DOHH2 (cell line): ENCODE measurements at regions not wholly inside any gene's neighbourhood (a gene's known extent, or its start where the extent isn't known, plus 50 kb on each side); places are given as distances from the start of the nearest gene placed in this dataset.
"Not testable (repeated sequence)": the region's sequence is repeated elsewhere in the genome, so short reads cannot be mapped to it uniquely, and the experiment has no call there.

Experiments
- H3F3A ChIP-seq: fragments of 200-600 bp; sonication (generic), shearing (Covaris generic); 2 replicates; pipeline ENCODE4 v1.6.0; 2016; ENCODE audit warnings: antibody characterized with exemption, mild to moderate bottlenecking; ENCODE audit not compliant: control insufficient read depth, insufficient read depth
- H3K27ac ChIP-seq: fragments of 200-600 bp; sonication (generic); 2 replicates; pipeline ENCODE4 v1.5.1; 2014; ENCODE audit warnings: low read depth, mild to moderate bottlenecking, low read length, moderate library complexity
- H3K27me3 ChIP-seq: fragments of 200-600 bp; sonication (generic); 2 replicates; pipeline ENCODE4 v1.6.1; 2014; ENCODE audit warnings: mild to moderate bottlenecking, low read length, mixed read lengths; ENCODE audit not compliant: control insufficient read depth
- H3K36me3 ChIP-seq: fragments of 200-600 bp; sonication (generic); 2 replicates; pipeline ENCODE4 v1.6.1; 2014; ENCODE audit warnings: mild to moderate bottlenecking, low read length, moderate library complexity, mixed read lengths; ENCODE audit not compliant: control insufficient read depth
- H3K4me1 ChIP-seq: fragments of 200-600 bp; sonication (generic); 2 replicates; pipeline ENCODE4 v1.6.1; 2014; ENCODE audit warnings: mild to moderate bottlenecking, low read length, mixed read lengths; ENCODE audit not compliant: control insufficient read depth
- H3K4me2 ChIP-seq: fragments of 200-600 bp; sonication (generic); 2 replicates; pipeline ENCODE4 v1.6.0; 2014; ENCODE audit warnings: mild to moderate bottlenecking, low read length, moderate library complexity
- H3K4me3 ChIP-seq: fragments of 200-600 bp; sonication (generic); 2 replicates; pipeline ENCODE4 v1.5.1; 2014; ENCODE audit warnings: mild to moderate bottlenecking, low read length, mixed read lengths
- H3K79me2 ChIP-seq: fragments of 200-600 bp; sonication (generic); 2 replicates; pipeline ENCODE4 v1.6.1; 2014; ENCODE audit warnings: mild to moderate bottlenecking, low read length, mixed read lengths; ENCODE audit not compliant: control insufficient read depth
- H3K9me2 ChIP-seq: fragments of 200-600 bp; sonication (generic); replicated peaks from 2 replicates; pipeline ENCODE4 v1.6.1; 2014; ENCODE audit warnings: mild to moderate bottlenecking, low read length, mixed read lengths; ENCODE audit not compliant: control insufficient read depth
- H3K9me3 ChIP-seq: fragments of 200-600 bp; sonication (generic); 2 replicates; pipeline ENCODE4 v1.6.1; 2014; ENCODE audit warnings: antibody characterized with exemption, low read length, mixed read lengths; ENCODE audit not compliant: control insufficient read depth, insufficient read depth
- H4K20me1 ChIP-seq: fragments of 200-600 bp; sonication (generic); 2 replicates; pipeline ENCODE4 v1.6.0; 2014; ENCODE audit warnings: low read depth, mild to moderate bottlenecking, antibody characterized with exemption, low read length, moderate library complexity; ENCODE audit not compliant: control insufficient read depth, insufficient read depth
- EZH2phosphoT487 ChIP-seq: fragments of 200-600 bp; sonication (generic); IDR thresholded peaks from 2 replicates; pipeline ENCODE4 v1.6.1; 2017; ENCODE audit warnings: borderline replicate concordance, mild to moderate bottlenecking, antibody characterized with exemption, low read length, moderate library complexity, mixed read lengths
- TF ChIP-seq, protein P1 (sequence below): fragments of 200-600 bp; sonication (generic); IDR thresholded peaks from one replicate; pipeline ENCODE4 v1.5.1; 2014; ENCODE audit warnings: antibody characterized with exemption, mild to moderate bottlenecking, low read depth, low read length; ENCODE audit not compliant: poor library complexity, severe bottlenecking

GRCh38 chr11:13137844-13138301 is 128.8 kb downstream of the RASSF10 start:
- Histone ChIP-seq H3K27me3 (no peaks in the 10 kb centered on the region), H3K9me3 (no peaks in the 10 kb centered on the region), H3K4me3 (no peak overlapping the region), H3K4me2 (no peak overlapping the region), H3K9me2 (no peaks in the 10 kb centered on the region), H3F3A (no peaks in the 10 kb centered on the region), H3K4me1 (no peaks in the 10 kb centered on the region), H3K79me2 (no peaks in the 10 kb centered on the region), H3K27ac (no peak overlapping the region), H4K20me1 (no peaks in the 10 kb centered on the region), H3K36me3 (no peaks in the 10 kb centered on the region)
- no peak for TF ChIP-seq EZH2phosphoT487
- TF ChIP-seq, protein P1, sequence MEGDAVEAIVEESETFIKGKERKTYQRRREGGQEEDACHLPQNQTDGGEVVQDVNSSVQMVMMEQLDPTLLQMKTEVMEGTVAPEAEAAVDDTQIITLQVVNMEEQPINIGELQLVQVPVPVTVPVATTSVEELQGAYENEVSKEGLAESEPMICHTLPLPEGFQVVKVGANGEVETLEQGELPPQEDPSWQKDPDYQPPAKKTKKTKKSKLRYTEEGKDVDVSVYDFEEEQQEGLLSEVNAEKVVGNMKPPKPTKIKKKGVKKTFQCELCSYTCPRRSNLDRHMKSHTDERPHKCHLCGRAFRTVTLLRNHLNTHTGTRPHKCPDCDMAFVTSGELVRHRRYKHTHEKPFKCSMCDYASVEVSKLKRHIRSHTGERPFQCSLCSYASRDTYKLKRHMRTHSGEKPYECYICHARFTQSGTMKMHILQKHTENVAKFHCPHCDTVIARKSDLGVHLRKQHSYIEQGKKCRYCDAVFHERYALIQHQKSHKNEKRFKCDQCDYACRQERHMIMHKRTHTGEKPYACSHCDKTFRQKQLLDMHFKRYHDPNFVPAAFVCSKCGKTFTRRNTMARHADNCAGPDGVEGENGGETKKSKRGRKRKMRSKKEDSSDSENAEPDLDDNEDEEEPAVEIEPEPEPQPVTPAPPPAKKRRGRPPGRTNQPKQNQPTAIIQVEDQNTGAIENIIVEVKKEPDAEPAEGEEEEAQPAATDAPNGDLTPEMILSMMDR: no peak

- not testable (repeated sequence) for H3K36me3 ChIP-seq, H3K27ac ChIP-seq, H3K79me2 ChIP-seq, H3K4me3 ChIP-seq, H3K9me2 ChIP-seq, H3K4me2 ChIP-seq, H4K20me1 ChIP-seq, H3K9me3 ChIP-seq, H3K27me3 ChIP-seq, H3K4me1 ChIP-seq, H3F3A ChIP-seq
Measured at GRCh38 chr11:13139085-13139484, 130.0 kb downstream of the RASSF10 start.

GRCh38 chr11:13140028-13140870 is 131.1 kb downstream of the RASSF10 start:
- TF ChIP-seq, protein P1: no peak
- no peak for TF ChIP-seq EZH2phosphoT487
- Histone ChIP-seq H4K20me1 (no peaks in the 10 kb centered on the region), H3F3A (no peaks in the 10 kb centered on the region), H3K9me2 (no peaks in the 10 kb centered on the region), H3K4me2 (no peak overlapping the region), H3K36me3 (no peaks in the 10 kb centered on the region), H3K4me1 (no peaks in the 10 kb centered on the region), H3K27me3 (no peaks in the 10 kb centered on the region), H3K79me2 (no peaks in the 10 kb centered on the region), H3K4me3 (no peak overlapping the region), H3K27ac (no peak overlapping the region), H3K9me3 (no peaks in the 10 kb centered on the region)

- Histone ChIP-seq H3K9me3 (no peaks in the 10 kb centered on the region), H3K9me2 (no peaks in the 10 kb centered on the region), H3F3A (no peaks in the 10 kb centered on the region), H3K4me2 (no peak overlapping the region), H3K27ac (no peak overlapping the region), H3K4me3 (no peak overlapping the region), H3K79me2 (no peaks in the 10 kb centered on the region), H4K20me1 (no peaks in the 10 kb centered on the region), H3K36me3 (no peaks in the 10 kb centered on the region), H3K4me1 (no peaks in the 10 kb centered on the region), H3K27me3 (no peaks in the 10 kb centered on the region)
- no peak for TF ChIP-seq EZH2phosphoT487
- TF ChIP-seq, protein P1: no peak
Measured at GRCh38 chr11:13140873-13141655, 131.9 kb downstream of the RASSF10 start.
